ENCODE measurements at regions not wholly inside any gene's neighbourhood (a gene's known extent, or its start where the extent isn't known, plus 50 kb on each side); places are given as distances from the start of the nearest gene placed in this dataset.

GRCh38 chr9:119443179-119443578 lies 73.9 kb upstream of the BRINP1 start:
- Mint-ChIP-seq H3K36me3 (no peaks in the 10 kb centered on the region), H3K27ac (no peak overlapping the region), H3K4me1 (no peaks in the 10 kb centered on the region), H3K4me3 (no peak overlapping the region), H3K9me3 (peaks cover 0 to 2% (median 2%) of the 10 kb centered on the region in 3 donors), H3K27me3 (no peaks in the 10 kb centered on the region)

- H3K9me3 Mint-ChIP-seq = peaks cover 0 to 2% (median 2%) of the 10 kb centered on the region in 3 donors
- H3K36me3 Mint-ChIP-seq = no peaks in the 10 kb centered on the region
- no peak overlapping the region for H3K4me3 Mint-ChIP-seq
These were observed 72.6 kb upstream of the BRINP1 start for GRCh38 chr9:119441832-119442231.

GRCh38 chr9:119441338-119441737 lies 72.1 kb upstream of the BRINP1 start:
- Mint-ChIP-seq H3K27me3 (no peaks in the 10 kb centered on the region), H3K9me3 (peaks cover 2 to 3% (median 2%) of the 10 kb centered on the region in 3 donors), H3K4me3 (no peak overlapping the region), H3K36me3 (no peaks in the 10 kb centered on the region), H3K27ac (no peak overlapping the region), H3K4me1 (no peaks in the 10 kb centered on the region)

More at GRCh38 chr9:119441832-119442231, 72.6 kb upstream of the BRINP1 start:
- Mint-ChIP-seq H3K27me3 (no peaks in the 10 kb centered on the region), H3K4me1 (no peaks in the 10 kb centered on the region), H3K27ac (no peak overlapping the region)

GRCh38 chr9:119436261-119436660 lies 67.0 kb upstream of the BRINP1 start:
- H3K9me3 Mint-ChIP-seq = peaks cover 2 to 3% (median 2%) of the 10 kb centered on the region in 3 donors
- H3K36me3 Mint-ChIP-seq = no peaks in the 10 kb centered on the region
- no peaks in the 10 kb centered on the region for H3K27me3 Mint-ChIP-seq
- no peaks in the 10 kb centered on the region for H3K4me1 Mint-ChIP-seq
- no peak overlapping the region for H3K27ac Mint-ChIP-seq
- H3K4me3 Mint-ChIP-seq = no peak overlapping the region

- Mint-ChIP-seq H3K36me3 (no peaks in the 10 kb centered on the region), H3K4me1 (no peaks in the 10 kb centered on the region), H3K4me3 (no peak overlapping the region), H3K27me3 (no peaks in the 10 kb centered on the region), H3K27ac (no peak overlapping the region), H3K9me3 (peaks cover 2 to 3% (median 2%) of the 10 kb centered on the region in 3 donors)
These were observed 65.8 kb upstream of the BRINP1 start for GRCh38 chr9:119435076-119435475.

- Mint-ChIP-seq H3K4me1 (no peaks in the 10 kb centered on the region), H3K27me3 (no peaks in the 10 kb centered on the region), H3K4me3 (no peak overlapping the region), H3K9me3 (peaks cover 0 to 3% (median 3%) of the 10 kb centered on the region in 3 donors), H3K27ac (no peak overlapping the region), H3K36me3 (no peaks in the 10 kb centered on the region)
These were observed 63.2 kb upstream of the BRINP1 start for GRCh38 chr9:119432428-119432827.

GRCh38 chr9:119429302-119429701 lies 60.1 kb upstream of the BRINP1 start:
- H3K4me3 Mint-ChIP-seq = no peak overlapping the region
- H3K36me3 Mint-ChIP-seq = no peaks in the 10 kb centered on the region
- no peaks in the 10 kb centered on the region for H3K4me1 Mint-ChIP-seq
- no peaks in the 10 kb centered on the region for H3K27me3 Mint-ChIP-seq
- H3K27ac Mint-ChIP-seq = no peak overlapping the region
- H3K9me3 Mint-ChIP-seq = peaks cover 0 to 5% (median 2%) of the 10 kb centered on the region in 3 donors

GRCh38 chr9:119420231-119420630 lies 51.0 kb upstream of the BRINP1 start:
- H3K36me3 Mint-ChIP-seq = no peaks in the 10 kb centered on the region
- H3K9me3 Mint-ChIP-seq = no peaks in the 10 kb centered on the region
- H3K4me3 Mint-ChIP-seq = no peak overlapping the region
- H3K27ac Mint-ChIP-seq = no peak overlapping the region
- H3K4me1 Mint-ChIP-seq = no peaks in the 10 kb centered on the region
- no peaks in the 10 kb centered on the region for H3K27me3 Mint-ChIP-seq

All from IgD-negative memory B cell (primary cell).